Lung (tissue), 11 donors: ENCODE measurements at regions not wholly inside any gene's neighbourhood (a gene's known extent, or its start where the extent isn't known, plus 50 kb on each side); places are given as distances from the start of the nearest gene placed in this dataset.

Experiments
- ATAC-seq: fragments of 200-7000 bp; cut with Tn5 transposase; one replicate; pipeline ENCODE4 v1.9.1; 2020; ENCODE audit warnings: moderate number of reproducible peaks; ENCODE audit not compliant: insufficient read depth, low FRiP score
- DNase-seq, 3 donors: peaks; one replicate each; pipeline ENCODE4 v3.0.0-alpha.2; 2013 to 2017
- H3K27ac ChIP-seq, 2 donors: one replicate each; pipeline ENCODE4 v1.5.1; 2013; ENCODE audit warnings: mild to moderate bottlenecking in 2 of 2, moderate library complexity in 2 of 2, control low read depth in 1 of 2, inconsistent platforms in 1 of 2, low read depth in 1 of 2, low read length in 1 of 2
- H3K27me3 ChIP-seq, 3 donors: one replicate each; pipeline ENCODE4 v1.5.1; 2013; ENCODE audit warnings: low read length in 2 of 3; ENCODE audit not compliant: control insufficient read depth in 3 of 3, insufficient read depth in 3 of 3
- H3K36me3 ChIP-seq, 4 donors: one replicate each; pipeline ENCODE4 v1.5.1; 2013; ENCODE audit warnings: low read length in 4 of 4, mild to moderate bottlenecking in 1 of 4, moderate library complexity in 1 of 4; ENCODE audit not compliant: control insufficient read depth in 4 of 4, insufficient read depth in 4 of 4
- H3K4me1 ChIP-seq, 5 donors: one replicate each; pipeline ENCODE4 v1.5.1; 2013; ENCODE audit warnings: low read length in 5 of 5, mild to moderate bottlenecking in 2 of 5, moderate library complexity in 1 of 5; ENCODE audit not compliant: control insufficient read depth in 5 of 5, insufficient read depth in 5 of 5
- H3K4me3 ChIP-seq: one replicate; pipeline ENCODE4 v1.5.1; 2013; ENCODE audit warnings: mild to moderate bottlenecking, control low read depth, moderate library complexity
- H3K9ac ChIP-seq, 2 donors: one replicate each; pipeline ENCODE4 v1.5.1; 2013; ENCODE audit warnings: low read length in 2 of 2, control low read depth in 1 of 2; ENCODE audit not compliant: insufficient read depth in 1 of 2
- H3K9me3 ChIP-seq, 4 donors: one replicate each; pipeline ENCODE4 v1.5.1; 2013; ENCODE audit warnings: low read length in 3 of 4, mild to moderate bottlenecking in 1 of 4, moderate library complexity in 1 of 4; ENCODE audit not compliant: control insufficient read depth in 4 of 4, insufficient read depth in 3 of 4
- CTCF ChIP-seq: IDR thresholded peaks from 2 replicates; pipeline ENCODE4 v1.5.1; 2012; ENCODE audit warnings: mild to moderate bottlenecking; ENCODE audit errors: control extremely low read depth, extremely low read depth
- WGBS, 2 donors: extraction: QIAGEN DNeasy Blood & Tissue Kit; methylation state at CpG; one replicate each; pipeline ENCODE4 v1.1.7; 2013; 5-methylcytosine and 5-hydroxymethylcytosine counted together
- donor health status: control.
- donor health status: control.
- donor health status: Bipolar disorder and iron deficiency.
- donor health status: healthy.
- donor health status: DM: yes; HTN: yes; CAD: no.

GRCh38 chr9:17963498-17963897 lies 384.6 kb downstream of the SH3GL2 start:
- Histone ChIP-seq H3K4me3 (no peak overlapping the region), H3K4me1 (no peaks in the 10 kb centered on the region), H3K36me3 (no peaks in the 10 kb centered on the region), H3K9ac (no peak overlapping the region), H3K9me3 (no peaks in the 10 kb centered on the region), H3K27ac (no peak overlapping the region), H3K27me3 (no peaks in the 10 kb centered on the region)
- ATAC-seq (no peak), DNase-seq (no peak)
- 66 to 70% methylated on average over 5 of the region's 5 CpGs for WGBS, 2 donors
- no peak for TF ChIP-seq CTCF

- WGBS, 2 donors = 41 to 85% methylated on average over 3 of the region's 3 CpGs
- no peak for ATAC-seq
- Histone ChIP-seq H3K27ac (no peak overlapping the region), H3K9me3 (no peaks in the 10 kb centered on the region), H3K4me3 (no peak overlapping the region), H3K27me3 (no peaks in the 10 kb centered on the region), H3K4me1 (no peaks in the 10 kb centered on the region), H3K36me3 (no peaks in the 10 kb centered on the region), H3K9ac (no peak overlapping the region)
- DNase-seq = no peak
- no peak for TF ChIP-seq CTCF
These were observed 388.9 kb downstream of the SH3GL2 start for GRCh38 chr9:17967731-17968130.

GRCh38 chr9:17969232-17969631 lies 390.4 kb downstream of the SH3GL2 start:
- ATAC-seq = no peak

More at GRCh38 chr9:17969232-17969631, 390.4 kb downstream of the SH3GL2 start:
- H3K4me1 ChIP-seq = no peaks in the 10 kb centered on the region
- no peak overlapping the region for H3K9ac ChIP-seq
- H3K27ac ChIP-seq = no peak overlapping the region
- WGBS, 2 donors = 0 to 78% methylated on average over 1 of the region's 1 CpG
- no peaks in the 10 kb centered on the region for H3K9me3 ChIP-seq
- H3K27me3 ChIP-seq = no peaks in the 10 kb centered on the region
- no peak overlapping the region for H3K4me3 ChIP-seq
- DNase-seq = no peak
- H3K36me3 ChIP-seq = no peaks in the 10 kb centered on the region
- no peak for TF ChIP-seq CTCF
